CD4-positive, alpha-beta T cell treated with Interferon gamma for 1 hour (primary cell): ENCODE measurements at regions not wholly inside any gene's neighbourhood (a gene's known extent, or its start where the extent isn't known, plus 50 kb on each side); places are given as distances from the start of the nearest gene placed in this dataset.

Experiments used
- DNase-seq: peaks from one replicate; pipeline ENCODE4 v3.0.0-alpha.2; 2020

DNA sequence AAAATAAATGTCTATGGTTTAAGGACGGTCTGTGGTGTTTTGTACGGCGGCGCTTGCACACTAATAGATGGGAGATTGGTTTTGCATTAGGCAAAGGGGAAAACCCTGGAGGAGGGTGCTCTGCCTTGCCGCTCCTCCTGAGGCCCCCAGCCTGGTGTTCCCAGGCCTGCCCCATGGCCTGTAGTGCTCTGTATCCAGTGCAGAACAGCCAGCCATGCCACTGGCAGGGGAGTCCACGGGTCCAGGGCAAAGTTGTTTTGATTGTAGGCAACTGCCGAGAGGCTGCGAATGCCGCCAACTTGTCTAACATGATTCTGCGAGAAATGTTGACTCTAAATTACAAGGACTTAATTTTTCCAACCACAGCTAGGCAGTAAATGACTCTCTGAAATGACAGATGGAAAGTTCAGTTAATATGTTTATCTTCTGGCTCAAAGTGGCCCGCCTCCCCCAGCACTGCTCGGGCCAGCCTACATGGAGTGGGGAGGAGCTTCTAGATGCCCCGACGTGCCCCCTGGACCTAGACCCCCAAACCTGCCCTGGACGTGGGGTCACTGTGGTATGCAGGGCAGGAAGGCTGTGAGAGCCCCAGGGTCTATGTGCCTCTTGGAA lies 104.6 kb upstream of the GDF10 start:
- no peak for DNase-seq

DNA sequence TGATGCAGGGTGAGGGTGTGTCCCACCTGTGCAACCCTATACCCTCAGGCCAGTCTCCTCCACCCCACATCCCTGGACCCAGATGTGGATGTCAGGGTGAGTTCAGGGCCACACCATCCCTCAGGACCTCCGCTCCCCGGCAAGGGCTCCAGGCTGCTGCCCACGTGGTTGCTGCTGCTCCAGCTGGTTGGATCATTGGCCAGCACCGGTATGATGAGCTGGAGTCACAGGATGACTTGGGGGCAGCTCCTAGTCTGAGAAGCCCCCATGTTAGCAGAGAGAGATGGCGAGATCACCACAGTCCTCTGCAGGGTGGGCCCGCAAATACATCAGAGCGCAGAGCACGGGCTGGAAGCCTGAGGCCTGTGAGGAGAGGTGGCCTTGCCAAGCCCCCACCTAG lies 103.3 kb upstream of the GDF10 start:
- no peak for DNase-seq

- DNase-seq, result no peak
Observed at GRCh38 chr10:47198221-47198620, 101.8 kb upstream of the GDF10 start.

DNA sequence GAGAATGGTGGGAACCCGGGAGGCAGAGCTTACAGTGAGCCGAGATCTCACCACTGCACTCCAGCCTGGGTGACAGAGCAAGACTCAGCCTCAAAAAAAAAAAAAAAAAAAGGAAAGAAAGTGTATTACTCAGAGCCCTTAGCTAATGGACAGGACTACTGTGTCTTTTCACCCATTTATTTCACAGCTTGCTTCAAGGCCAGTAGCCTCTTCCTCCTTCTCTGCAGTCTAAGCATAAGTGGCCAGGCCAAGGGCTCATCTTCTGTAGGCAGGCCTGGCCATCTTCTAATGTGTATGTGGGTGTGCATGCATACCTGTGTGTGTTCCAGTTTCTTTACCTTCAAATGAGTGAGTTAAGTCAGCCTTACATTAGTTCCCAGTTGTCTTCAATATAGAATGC lies 94.8 kb upstream of the GDF10 start:
- no peak for DNase-seq

DNA sequence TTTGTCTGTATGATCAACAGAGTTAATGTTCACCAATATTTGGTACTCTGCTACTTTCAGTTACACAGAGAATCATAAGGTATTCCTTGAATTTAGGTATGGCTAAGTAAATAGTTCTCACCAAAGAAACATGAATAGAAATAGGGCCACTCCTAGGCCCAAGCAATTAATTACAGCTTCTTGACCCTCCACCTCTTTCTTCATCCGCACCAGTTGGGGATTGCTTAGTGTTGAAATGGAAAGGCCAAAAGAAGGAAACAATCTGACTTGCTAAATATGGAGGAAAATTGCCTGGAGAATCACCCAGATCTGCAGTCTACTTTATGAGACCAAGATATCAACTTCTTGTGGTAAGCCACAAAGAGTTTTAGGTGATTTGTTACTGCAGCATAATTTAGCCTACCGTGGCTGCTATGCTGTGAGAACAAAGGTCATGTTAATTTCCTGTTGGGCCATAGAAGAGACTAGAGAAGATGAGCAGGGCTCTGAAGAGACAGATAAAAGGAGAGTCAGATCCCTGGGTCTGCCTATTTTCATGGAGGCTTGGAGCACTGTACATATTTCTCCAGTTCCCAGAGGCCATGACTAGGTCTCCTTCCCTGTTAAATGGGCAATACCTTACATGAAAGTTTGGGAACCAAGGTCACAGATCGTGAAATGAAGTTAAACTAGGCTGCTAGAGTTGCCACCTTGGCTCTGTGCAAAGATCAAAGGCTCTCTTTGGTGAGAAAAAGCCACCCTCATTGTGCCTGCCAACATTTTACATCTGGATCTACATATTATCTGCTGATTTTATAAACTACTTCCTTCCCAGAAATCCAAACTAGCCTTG lies 93.3 kb upstream of the GDF10 start:
- no peak for DNase-seq

DNA sequence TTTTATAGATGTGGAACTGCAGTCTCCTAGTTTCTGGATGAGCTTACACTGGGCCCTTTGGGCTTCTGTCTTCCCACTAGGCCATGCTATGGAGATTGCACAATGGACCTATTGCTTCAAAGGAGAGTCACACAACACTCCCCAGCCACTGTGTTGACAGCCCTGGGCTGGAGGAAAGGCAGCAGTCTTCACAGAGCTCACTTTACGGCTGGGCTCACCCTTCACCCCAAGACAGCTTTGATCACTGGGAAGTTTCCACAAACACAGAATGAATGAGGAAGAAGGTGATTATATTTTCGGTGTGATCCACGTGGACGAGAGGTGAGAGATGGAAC lies 92.7 kb upstream of the GDF10 start:
- no peak for DNase-seq

GRCh38 chr10:47207894-47208469 lies 92.0 kb upstream of the GDF10 start:
- no peak for DNase-seq

DNA sequence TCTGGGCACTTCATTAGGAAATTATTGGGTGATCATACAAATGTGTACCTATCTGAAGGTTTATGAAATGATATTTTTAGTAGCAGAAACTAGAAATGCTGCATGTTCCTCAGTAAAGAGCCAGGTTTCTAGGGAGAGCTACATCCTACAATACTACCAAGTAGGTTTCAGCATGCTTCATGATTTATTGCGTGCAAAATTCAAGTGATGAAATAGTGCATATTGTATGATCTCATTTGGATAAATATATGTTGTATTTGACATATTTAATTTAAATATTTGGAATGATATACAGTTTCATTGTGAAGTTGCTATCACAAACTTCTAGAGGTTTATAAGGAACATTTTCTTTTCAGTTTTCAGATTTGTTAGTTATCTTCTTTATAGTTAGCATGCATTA lies 90.5 kb upstream of the GDF10 start:
- DNase-seq, result no peak

- DNase-seq, result no peak
Observed at GRCh38 chr10:47214520-47214919, 85.5 kb upstream of the GDF10 start.

- no peak for DNase-seq
Observed at GRCh38 chr10:47217113-47217512, 82.9 kb upstream of the GDF10 start.

DNA sequence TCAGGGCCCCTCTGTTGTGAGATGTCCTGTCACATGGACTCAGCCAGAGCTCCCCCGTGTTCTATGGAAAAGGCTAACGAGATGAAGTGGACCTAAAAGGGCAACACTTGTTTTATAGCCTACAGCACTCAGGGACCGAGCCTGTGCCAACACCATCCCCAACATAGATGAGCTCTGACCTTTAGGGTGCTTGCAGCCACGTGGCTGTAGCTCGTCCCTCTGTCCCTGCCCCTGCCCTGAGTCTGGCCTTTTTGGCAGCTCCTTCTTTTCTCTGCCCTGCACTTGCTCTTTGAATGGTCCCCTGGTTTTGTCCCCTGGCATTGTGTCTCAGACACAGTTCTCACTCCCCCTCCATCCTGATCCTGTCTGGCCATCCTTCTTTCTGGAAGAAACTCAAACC lies 81.2 kb upstream of the GDF10 start:
- DNase-seq, result no peak

GRCh38 chr10:47222461-47222860 lies 77.5 kb upstream of the GDF10 start:
- DNase-seq, result no peak

- no peak for DNase-seq
Observed at GRCh38 chr10:47223236-47223635, 76.8 kb upstream of the GDF10 start.

DNA sequence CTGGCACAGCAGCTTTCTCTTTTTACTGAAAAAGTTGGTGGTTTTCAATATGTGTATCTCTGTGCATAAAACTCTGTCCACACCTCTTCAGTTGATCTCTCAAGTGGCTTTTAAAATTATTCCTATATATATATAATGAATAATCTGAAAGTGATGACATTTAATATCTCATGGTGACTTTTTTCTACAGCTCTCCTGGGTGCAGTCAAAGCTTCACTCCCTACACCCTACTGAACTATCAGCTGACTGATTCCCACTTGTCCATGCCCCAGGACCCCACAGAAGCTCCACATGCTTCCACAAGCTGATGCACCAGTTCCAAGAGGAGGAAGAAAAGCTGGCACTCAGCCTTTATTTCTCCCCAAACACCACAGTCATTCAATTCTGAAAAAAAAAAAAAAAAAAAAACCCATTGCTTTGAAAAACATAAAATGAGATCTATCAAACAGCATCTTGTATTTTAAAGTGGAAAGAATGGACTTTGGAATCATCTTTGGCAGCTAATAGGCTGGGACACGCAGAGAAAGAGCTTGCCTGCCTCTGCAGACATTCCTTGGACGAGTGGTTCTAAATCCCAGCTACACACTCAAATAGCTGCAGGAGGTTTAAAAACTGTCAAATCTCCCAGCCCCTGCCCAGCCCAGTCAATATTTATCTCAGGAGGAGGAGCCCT lies 75.3 kb upstream of the GDF10 start:
- no peak for DNase-seq

DNA sequence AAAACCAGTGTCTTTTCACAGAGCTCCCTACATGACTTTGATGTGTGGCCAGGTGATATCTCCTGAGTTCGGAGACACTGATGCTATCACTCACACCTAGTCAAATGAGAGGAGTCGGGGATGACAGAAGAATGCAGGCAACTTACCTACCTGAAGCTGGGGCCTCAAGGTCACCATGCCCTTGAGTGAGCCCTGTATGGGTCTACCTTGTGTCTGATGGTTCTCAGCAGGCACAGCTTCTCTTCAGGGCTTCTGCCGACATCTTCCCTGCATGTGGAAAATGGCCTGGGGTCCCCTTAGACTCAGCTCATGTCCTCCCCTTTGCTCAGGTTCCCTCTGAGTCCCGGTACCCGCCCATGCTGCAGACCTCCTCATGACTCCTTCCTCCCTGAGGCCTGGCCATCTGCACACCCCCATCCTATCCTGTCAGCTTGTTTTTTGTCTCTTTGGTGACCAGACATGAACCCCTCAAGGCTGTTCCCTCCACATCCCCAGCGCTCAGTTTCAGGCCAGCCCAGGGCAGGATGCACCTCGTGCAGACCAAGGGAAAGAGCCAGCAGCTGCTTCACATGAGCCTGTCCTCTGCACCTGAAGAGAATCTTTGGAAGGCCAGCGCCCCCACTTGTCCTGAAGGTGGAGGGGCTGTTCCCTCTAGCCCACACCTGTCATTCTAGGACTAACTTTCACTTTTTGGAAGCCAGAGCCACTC lies 74.6 kb upstream of the GDF10 start:
- no peak for DNase-seq

DNA sequence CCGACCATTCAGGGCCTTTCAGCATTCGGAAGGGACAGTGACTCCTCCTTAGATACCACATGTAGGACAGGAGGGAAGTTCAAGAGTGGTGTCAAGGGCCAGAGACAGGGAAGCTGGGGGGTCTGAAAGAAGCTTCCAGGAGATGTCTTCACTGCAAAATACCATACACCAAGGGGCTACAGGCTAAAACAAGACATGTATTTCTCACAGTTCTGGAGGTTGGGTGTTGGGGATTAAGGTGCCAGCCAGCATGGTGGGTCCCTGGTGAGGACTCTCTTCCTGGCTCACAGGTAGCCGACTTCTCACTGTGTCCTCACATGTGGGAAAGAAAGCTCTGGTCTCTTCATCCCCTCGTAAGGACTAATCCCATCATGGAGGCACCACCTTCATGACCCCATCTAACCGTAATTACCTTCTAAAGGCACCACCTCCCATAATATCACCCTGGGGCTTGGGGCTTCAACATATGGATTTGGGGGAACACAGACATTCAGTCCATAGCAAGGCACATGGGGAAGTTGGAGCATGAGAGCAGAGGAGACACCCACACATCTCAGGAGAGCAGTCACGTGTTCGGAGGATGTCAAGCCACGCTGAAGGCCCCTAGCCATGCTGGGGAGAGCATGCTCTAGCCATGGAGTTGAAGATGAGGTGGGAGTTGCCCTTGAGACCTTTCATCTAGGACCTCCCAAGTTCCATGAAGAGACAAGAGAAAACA lies 73.9 kb upstream of the GDF10 start:
- no peak for DNase-seq

DNA sequence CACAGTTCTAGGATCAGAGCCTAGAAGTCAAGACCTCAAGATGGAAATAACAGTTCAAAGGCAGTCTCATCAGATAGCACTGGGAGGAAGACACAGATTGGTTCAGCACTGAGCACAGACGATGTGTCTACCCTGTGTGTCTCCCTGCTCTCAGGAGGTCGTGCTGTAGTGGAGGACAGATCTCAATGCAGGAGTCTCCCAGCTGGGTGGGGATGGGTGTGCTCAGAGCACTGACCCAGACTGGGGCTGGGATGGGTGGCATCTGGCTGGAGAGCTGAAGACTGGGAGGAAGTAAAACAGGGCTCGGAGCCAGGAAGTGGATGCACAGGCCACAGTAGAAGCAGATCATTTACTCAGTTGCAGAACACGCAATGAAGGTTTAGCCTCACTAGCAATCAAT lies 69.5 kb upstream of the GDF10 start:
- no peak for DNase-seq

DNA sequence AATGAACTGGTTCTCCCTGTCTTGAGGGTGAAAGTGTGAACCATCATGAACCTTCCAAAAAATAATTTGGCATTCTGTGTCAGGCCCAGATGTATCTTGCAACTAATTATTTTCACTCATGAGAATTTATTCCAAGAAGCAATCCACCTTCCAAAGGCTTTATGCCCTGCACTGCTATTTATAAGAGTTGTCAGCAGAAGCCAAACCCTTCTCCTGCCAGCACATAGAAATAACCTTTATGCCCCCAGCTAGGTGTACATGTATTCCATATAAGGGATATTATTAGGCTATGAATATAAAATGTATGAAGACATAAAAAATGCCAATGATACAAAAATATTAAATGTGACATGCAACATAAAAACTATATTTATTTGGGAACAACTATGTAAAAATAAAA lies 69.0 kb upstream of the GDF10 start:
- no peak for DNase-seq

GRCh38 chr10:47231414-47231813 lies 68.6 kb upstream of the GDF10 start:
- DNase-seq, result no peak

- no peak for DNase-seq
Observed at GRCh38 chr10:47233631-47234030, 66.4 kb upstream of the GDF10 start.

GRCh38 chr10:47235484-47235883 lies 64.5 kb upstream of the GDF10 start:
- no peak for DNase-seq
